ENCODE measurements at regions not wholly inside any gene's neighbourhood (a gene's known extent, or its start where the extent isn't known, plus 50 kb on each side); places are given as distances from the start of the nearest gene placed in this dataset.

DNA sequence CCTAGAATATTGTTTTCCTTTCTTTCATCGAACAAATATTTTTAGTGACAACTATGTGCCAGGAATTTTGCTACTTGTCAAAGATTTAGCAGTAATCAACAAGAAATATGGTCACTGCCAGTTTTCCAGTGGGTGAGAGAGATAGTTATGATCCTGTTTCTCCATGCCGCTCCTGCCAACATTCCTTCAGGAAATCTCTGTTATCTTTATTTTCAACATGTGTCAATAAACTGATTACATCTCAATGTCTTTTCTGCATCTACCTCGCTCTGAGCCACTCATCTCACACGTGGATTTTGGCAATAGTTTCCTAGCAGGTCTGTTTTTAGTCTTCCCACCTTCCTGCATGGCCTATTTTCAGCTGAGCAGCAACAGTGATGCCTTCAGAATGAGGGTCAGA is 650.0 kb upstream of the STXBP6 start:
- Mint-ChIP-seq H3K9me3 (peaks cover 5% of the 10 kb centered on the region), H3K4me3 (no peak overlapping the region), H3K27me3 (no peaks in the 10 kb centered on the region), H3K4me1 (ENCODE audit: low read depth) (no peaks in the 10 kb centered on the region), H3K36me3 (ENCODE audit: low read depth) (no peaks in the 10 kb centered on the region), H3K27ac (no peak overlapping the region)
- ATAC-seq (ENCODE audit: poor library complexity): no peak
- H3K27me3 ChIP-seq (ENCODE audit: control insufficient read depth in 1 of 2, insufficient read depth in 2 of 2, low read length in 2 of 2): no peaks in the 10 kb centered on the region
- peaks cover 0 to 3% of the 10 kb centered on the region in 2 experiments for H3K9me3 ChIP-seq (ENCODE audit: control insufficient read depth in 1 of 2, insufficient read depth in 1 of 2, low read length in 2 of 2)
- ChIA-PET POLR2A (no interaction called here), CTCF (no interaction called here)
- DNase-seq: no peak
- no peak overlapping the region for H3K27ac ChIP-seq (ENCODE audit: low read depth in 1 of 2, low read length in 2 of 2)
- no peaks in the 10 kb centered on the region for H3K36me3 ChIP-seq (ENCODE audit: insufficient read depth, low read length)
- TF ChIP-seq, protein P1, sequence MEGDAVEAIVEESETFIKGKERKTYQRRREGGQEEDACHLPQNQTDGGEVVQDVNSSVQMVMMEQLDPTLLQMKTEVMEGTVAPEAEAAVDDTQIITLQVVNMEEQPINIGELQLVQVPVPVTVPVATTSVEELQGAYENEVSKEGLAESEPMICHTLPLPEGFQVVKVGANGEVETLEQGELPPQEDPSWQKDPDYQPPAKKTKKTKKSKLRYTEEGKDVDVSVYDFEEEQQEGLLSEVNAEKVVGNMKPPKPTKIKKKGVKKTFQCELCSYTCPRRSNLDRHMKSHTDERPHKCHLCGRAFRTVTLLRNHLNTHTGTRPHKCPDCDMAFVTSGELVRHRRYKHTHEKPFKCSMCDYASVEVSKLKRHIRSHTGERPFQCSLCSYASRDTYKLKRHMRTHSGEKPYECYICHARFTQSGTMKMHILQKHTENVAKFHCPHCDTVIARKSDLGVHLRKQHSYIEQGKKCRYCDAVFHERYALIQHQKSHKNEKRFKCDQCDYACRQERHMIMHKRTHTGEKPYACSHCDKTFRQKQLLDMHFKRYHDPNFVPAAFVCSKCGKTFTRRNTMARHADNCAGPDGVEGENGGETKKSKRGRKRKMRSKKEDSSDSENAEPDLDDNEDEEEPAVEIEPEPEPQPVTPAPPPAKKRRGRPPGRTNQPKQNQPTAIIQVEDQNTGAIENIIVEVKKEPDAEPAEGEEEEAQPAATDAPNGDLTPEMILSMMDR (IDR thresholded peaks at IDR 0.05): no peak
- no peak overlapping the region for H3K4me3 ChIP-seq (ENCODE audit: low read length)
- H3K4me1 ChIP-seq (ENCODE audit: insufficient read depth, low read length): no peaks in the 10 kb centered on the region
- intact Hi-C loops (cut with DNase I, micrococcal nuclease): no loop called here

DNA sequence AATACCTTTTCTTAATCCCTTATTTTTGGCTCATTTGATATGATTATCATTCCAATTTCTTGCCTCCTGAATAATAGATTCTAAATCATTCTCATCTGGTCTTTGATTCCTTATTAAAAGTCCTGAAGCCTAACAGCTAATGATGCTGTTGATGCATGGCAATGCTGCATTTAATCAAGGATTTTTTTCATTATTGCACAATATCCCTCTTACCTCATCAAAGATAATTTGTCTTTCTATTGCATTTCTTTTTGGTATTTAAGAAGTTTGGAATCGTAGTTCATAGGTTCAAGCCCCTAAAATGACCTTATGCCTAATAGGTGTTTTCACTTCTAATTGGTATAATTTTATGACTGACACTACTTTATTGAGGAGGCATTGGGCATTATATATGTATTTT is 648.2 kb upstream of the STXBP6 start:
- Histone ChIP-seq H3K27me3 (ENCODE audit: control insufficient read depth in 1 of 2, insufficient read depth in 2 of 2, low read length in 2 of 2) (no peaks in the 10 kb centered on the region), H3K4me1 (ENCODE audit: insufficient read depth, low read length) (no peaks in the 10 kb centered on the region), H3K4me3 (ENCODE audit: low read length) (no peak overlapping the region), H3K9me3 (ENCODE audit: control insufficient read depth in 1 of 2, insufficient read depth in 1 of 2, low read length in 2 of 2) (peaks cover 0 to 3% of the 10 kb centered on the region in 2 experiments), H3K27ac (ENCODE audit: low read depth in 1 of 2, low read length in 2 of 2) (no peak overlapping the region), H3K36me3 (ENCODE audit: insufficient read depth, low read length) (no peaks in the 10 kb centered on the region)
- intact Hi-C loops (cut with DNase I, micrococcal nuclease): no loop called here
- Mint-ChIP-seq H3K4me3 (no peak overlapping the region), H3K9me3 (peaks cover 2% of the 10 kb centered on the region), H3K36me3 (ENCODE audit: low read depth) (no peaks in the 10 kb centered on the region), H3K27me3 (no peaks in the 10 kb centered on the region), H3K27ac (no peak overlapping the region), H3K4me1 (ENCODE audit: low read depth) (no peaks in the 10 kb centered on the region)
- DNase-seq (no peak), ATAC-seq (ENCODE audit: poor library complexity) (no peak)
- TF ChIP-seq, protein P1 (IDR thresholded peaks at IDR 0.05): no peak
- POLR2A ChIA-PET: no interaction called here
- CTCF ChIA-PET: no interaction called here

DNA sequence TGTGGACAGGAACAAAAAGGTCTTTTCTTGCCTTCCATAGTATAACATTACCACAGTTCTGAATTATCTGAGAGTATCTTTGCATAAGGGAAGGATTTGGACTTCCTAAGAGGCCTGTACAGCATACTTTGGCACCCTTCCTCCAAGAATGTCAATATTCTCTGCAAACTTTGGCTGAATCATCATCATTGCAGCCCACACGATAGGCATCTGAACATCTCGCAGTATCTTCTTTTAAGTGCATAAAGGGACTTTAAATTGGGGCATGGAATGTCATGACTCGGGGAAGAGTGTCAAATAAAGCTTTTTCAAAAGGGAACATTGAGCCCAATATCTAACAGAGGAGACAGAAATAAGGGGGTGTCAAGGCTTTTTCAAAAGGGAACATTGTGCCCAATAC is 646.2 kb upstream of the STXBP6 start:
- CTCF ChIA-PET: no interaction called here
- intact Hi-C loops (cut with DNase I, micrococcal nuclease): no loop called here
- H3K27me3 ChIP-seq (ENCODE audit: control insufficient read depth in 1 of 2, insufficient read depth in 2 of 2, low read length in 2 of 2): no peaks in the 10 kb centered on the region
- no peak overlapping the region for H3K4me3 Mint-ChIP-seq
- no peaks in the 10 kb centered on the region for H3K4me1 Mint-ChIP-seq (ENCODE audit: low read depth)
- H3K27me3 Mint-ChIP-seq: no peaks in the 10 kb centered on the region
- H3K27ac Mint-ChIP-seq: no peak overlapping the region
- TF ChIP-seq, protein P1 (IDR thresholded peaks at IDR 0.05): no peak
- peaks cover 0 to 3% of the 10 kb centered on the region in 2 experiments for H3K9me3 ChIP-seq (ENCODE audit: control insufficient read depth in 1 of 2, insufficient read depth in 1 of 2, low read length in 2 of 2)
- H3K4me1 ChIP-seq (ENCODE audit: insufficient read depth, low read length): no peaks in the 10 kb centered on the region
- DNase-seq: no peak
- H3K27ac ChIP-seq (ENCODE audit: low read depth in 1 of 2, low read length in 2 of 2): no peak overlapping the region
- H3K36me3 Mint-ChIP-seq (ENCODE audit: low read depth): no peaks in the 10 kb centered on the region
- ATAC-seq (ENCODE audit: poor library complexity): no peak
- H3K9me3 Mint-ChIP-seq: peaks cover 4% of the 10 kb centered on the region
- H3K36me3 ChIP-seq (ENCODE audit: insufficient read depth, low read length): no peaks in the 10 kb centered on the region
- POLR2A ChIA-PET: no interaction called here
- H3K4me3 ChIP-seq (ENCODE audit: low read length): no peak overlapping the region

Measured in CD4-positive, alpha-beta T cell (primary cell).